ENCODE measurements at regions not wholly inside any gene's neighbourhood (a gene's known extent, or its start where the extent isn't known, plus 50 kb on each side); places are given as distances from the start of the nearest gene placed in this dataset.

DNA sequence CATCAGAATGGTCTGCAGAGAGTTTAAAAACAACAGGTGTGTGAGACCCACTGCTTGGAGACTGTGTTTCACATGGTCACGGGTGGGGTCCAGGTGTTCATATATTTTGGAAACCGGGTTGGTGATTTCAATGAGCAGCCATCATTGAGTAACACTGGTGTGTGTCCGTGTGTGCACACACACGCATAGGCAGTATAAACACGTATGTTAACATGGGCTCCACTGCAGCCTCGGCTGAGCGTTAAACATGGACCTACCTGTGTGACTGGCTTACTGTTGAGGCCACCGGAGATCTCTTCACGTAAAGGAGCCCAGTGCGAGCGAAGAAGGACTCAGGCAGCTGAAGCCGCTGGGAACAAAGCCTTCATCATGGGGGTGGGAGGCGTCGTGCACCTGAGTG lies 56.9 kb upstream of the TLR3 start:
- no peak for DNase-seq (ENCODE audit: extremely low read depth in 1 of 11, low read depth in 9 of 11, low spot score in 4 of 11)

DNA sequence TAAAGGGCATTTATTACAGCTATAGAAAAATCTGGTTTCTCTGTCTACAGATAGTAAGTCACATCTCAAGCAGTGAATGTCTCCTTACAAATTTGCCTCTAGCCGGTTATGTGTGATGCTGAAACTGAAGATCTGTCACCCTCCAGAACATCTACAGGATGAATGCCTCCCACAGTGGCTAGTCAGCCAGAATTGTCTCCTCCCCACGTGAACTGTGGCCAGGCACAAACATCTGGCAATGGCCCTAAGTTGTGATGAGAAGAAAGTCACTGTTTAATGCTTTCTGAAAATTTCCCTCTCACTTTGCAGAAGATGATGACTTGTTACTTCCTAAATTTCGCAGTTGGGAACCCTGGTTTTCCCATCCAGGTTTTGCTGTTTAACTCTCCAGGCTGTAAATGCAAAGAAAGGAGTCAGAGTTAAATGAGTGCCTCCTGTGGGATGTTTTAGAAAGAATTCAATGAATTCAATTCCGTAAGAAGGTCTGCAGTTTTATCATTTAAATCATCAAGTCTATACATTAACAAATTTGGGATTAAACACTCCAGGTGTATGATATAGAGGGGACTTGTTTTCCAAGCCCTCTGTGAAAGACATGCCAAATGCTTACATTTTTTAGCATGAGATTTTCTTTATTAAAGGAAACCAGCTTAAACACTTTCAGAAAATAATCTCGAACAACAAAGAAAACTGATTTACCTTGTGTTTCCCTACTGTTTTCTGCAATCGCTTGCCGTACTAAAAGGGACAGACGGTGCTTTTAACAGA lies 55.4 kb upstream of the TLR3 start:
- DNase-seq (ENCODE audit: extremely low read depth in 1 of 11, low read depth in 9 of 11, low spot score in 4 of 11) = no peak

DNA sequence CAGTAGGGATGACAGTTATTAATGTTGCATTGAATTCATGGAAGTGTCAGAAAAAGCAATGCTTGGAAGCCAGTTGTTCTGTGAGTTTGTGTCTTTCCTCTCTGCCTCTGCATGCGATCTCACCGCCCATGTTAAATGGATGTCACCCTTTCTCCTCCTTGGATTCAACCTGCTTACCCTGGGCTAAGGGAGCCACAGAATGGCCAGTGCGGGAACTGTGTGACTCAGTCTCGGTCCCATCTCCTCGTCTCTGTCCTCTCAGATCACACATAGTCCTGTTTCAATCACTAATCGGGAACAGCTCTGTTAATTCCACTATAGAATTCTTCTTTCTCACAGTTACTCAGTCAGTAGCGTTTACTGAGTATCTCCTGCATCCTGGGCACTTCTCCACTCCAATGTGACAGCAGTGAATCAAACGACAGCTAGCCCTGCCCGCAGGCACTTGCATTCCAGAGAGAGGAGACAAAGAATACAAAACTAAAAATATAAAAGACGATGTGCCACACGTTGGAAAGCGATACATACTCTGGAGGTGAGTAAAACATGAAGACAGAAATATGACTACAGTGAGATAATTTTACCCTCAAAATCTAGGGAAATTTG lies 53.6 kb upstream of the TLR3 start:
- DNase-seq (ENCODE audit: extremely low read depth in 1 of 11, low read depth in 9 of 11, low spot score in 4 of 11) = no peak

DNA sequence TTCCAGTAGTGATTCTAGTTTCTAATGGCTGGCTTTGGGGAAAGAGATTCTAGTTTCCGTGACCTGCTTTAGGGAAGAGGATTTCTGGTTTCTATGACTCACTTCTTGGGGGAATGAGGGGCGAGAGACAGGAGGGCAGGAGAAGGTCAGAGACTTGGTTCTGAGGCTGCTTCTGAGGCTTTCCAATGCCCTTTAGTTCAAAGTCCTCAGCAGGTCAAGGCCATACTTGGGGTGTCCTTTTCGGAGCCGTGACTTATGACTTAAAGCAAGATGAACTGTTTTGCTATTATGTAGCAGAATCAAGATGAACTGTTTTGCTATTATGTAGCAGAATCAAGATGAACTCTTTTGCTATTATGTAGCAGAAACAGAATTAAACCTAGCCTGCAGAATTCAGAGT lies 52.2 kb upstream of the TLR3 start:
- no peak for DNase-seq (ENCODE audit: extremely low read depth in 1 of 11, low read depth in 9 of 11, low spot score in 4 of 11)

DNA sequence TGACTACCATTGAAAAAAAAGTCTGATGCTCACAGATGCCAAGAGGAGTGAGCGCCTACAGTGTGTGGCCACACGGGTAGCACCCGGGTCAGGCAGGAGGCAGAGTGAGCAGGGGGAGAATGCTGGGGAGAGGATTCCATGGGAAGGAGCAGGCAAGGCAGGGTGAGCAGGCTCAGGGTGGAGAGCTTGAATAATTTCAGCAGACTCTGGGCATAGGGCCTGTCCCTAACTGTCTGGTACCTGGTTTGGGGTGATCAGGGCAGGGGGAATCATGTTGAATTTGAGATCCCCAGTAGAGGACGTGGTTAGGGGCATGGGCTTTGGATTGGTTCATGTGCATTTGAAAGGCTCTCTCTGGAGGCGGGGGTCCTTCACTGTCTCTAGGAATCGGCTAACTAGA lies 51.2 kb upstream of the TLR3 start:
- DNase-seq (ENCODE audit: extremely low read depth in 1 of 11, low read depth in 9 of 11, low spot score in 4 of 11) = no peak

DNA sequence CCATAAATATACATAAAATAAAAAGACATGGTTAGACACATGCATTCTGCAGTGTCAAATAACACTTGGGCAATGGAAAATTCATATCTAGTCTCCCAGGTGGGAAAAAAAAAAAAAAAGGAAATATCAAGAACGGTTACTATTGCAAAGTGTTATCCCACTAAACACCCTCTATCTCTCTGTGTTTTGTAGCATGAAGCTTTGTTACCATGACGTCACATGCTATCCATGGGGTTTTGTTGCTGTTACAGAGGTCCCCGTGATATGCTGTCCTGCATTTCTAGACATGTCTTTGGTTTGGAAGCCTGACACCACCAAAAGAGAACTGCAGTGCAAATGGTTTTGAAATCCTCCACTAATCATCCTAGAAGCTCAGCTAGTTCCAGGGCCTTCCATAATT lies 50.7 kb upstream of the TLR3 start:
- no peak for DNase-seq (ENCODE audit: extremely low read depth in 1 of 11, low read depth in 9 of 11, low spot score in 4 of 11)

DNA sequence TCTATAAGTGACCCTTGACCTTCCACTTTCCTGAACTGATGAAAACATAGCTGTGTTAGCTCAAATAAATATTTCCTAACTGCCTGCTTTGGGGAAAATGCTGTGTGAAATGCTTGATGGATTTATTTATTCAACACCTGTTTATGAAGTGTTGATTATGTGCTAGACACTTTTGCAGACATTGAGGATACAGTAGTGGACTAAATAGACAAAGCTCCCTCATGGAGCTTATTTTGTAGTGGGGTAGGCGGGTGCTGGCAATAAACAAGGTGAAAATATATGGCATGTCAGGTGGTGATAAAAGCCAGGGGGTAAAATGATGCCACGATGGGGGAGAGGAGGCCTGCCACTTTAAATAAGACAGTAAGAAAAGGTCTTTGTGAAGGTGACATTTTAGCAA lies 50.2 kb upstream of the TLR3 start:
- no peak for DNase-seq (ENCODE audit: extremely low read depth in 1 of 11, low read depth in 9 of 11, low spot score in 4 of 11)

Measured in renal cortex interstitium (tissue), 11 donors.